Astrocyte of the spinal cord (primary cell): ENCODE measurements at regions not wholly inside any gene's neighbourhood (a gene's known extent, or its start where the extent isn't known, plus 50 kb on each side); places are given as distances from the start of the nearest gene placed in this dataset.

Experiments
- DNase-seq: peaks from one replicate; pipeline ENCODE4 v3.0.0; 2011; ENCODE audit warnings: low read depth, low spot score
- H3K4me3 ChIP-seq: 2 replicates; pipeline ENCODE4 v1.5.1; 2011; ENCODE audit warnings: low read depth, mild to moderate bottlenecking, low read length, moderate library complexity
- CTCF ChIP-seq: IDR thresholded peaks from 2 replicates; pipeline ENCODE4 v1.5.1; 2012; ENCODE audit warnings: low read depth, mild to moderate bottlenecking, low read length, inconsistent platforms
- in situ Hi-C: cut with HindIII; loops from 2 replicates; pipeline ENCODE4 v1.10.0; 2017; ENCODE audit warnings: low sequenced_read_pairs

GRCh38 chr12:127277882-127278281 is 989.1 kb upstream of the TMEM132C start:
- no peak overlapping the region for H3K4me3 ChIP-seq
- in situ Hi-C loops = no loop called here
- no peak for DNase-seq
- TF ChIP-seq CTCF = no peak

GRCh38 chr12:127278351-127278750 is 988.6 kb upstream of the TMEM132C start:
- in situ Hi-C loops = no loop called here
- no peak for TF ChIP-seq CTCF
- no peak overlapping the region for H3K4me3 ChIP-seq
- no peak for DNase-seq

- no peak overlapping the region for H3K4me3 ChIP-seq
- in situ Hi-C loops = no loop called here
- TF ChIP-seq CTCF = peak; percentile 81
- DNase-seq = no peak
Measured at GRCh38 chr12:127280393-127281275, 986.3 kb upstream of the TMEM132C start.

- TF ChIP-seq CTCF = no peak
- DNase-seq = no peak
- in situ Hi-C loops = no loop called here
- H3K4me3 ChIP-seq = no peak overlapping the region
Measured at GRCh38 chr12:127282786-127283565, 984.0 kb upstream of the TMEM132C start.

- no peak overlapping the region for H3K4me3 ChIP-seq
- no peak for TF ChIP-seq CTCF
- DNase-seq = peak; percentile 78
- in situ Hi-C loops = no loop called here
Measured at GRCh38 chr12:127284021-127284420, 982.9 kb upstream of the TMEM132C start.

GRCh38 chr12:127284870-127285431 is 982.0 kb upstream of the TMEM132C start:
- H3K4me3 ChIP-seq = no peak overlapping the region
- peak; percentile 90 for DNase-seq
- in situ Hi-C loops = no loop called here
- TF ChIP-seq CTCF = no peak
